IMR-90 (cell line): ENCODE measurements at regions not wholly inside any gene's neighbourhood (a gene's known extent, or its start where the extent isn't known, plus 50 kb on each side); places are given as distances from the start of the nearest gene placed in this dataset.

Experiments used
- ATAC-seq: fragments of 200-7000 bp; cut with Tn5 transposase; 2 replicates; pipeline ENCODE4 v1.9.1; 2020; ENCODE audit warnings: low read depth, mild to moderate bottlenecking, moderate library complexity
- BruUV-seq: library from RNA; stranded (reverse); fragments of 400-500 nt; replicated peaks from 2 replicates; lab custom pipeline; 2021; lab: Mats Ljungman, UMichigan
- CTCF ChIA-PET: fragments of 300-600 bp; formaldehyde crosslinking; extraction: SDS; loops from one replicate; lab custom pipeline; 2021; ENCODE audit warnings: antibody characterized with exemption; lab: Yijun Ruan, JAX
- POLR2A ChIA-PET: fragments of 300-600 bp; sonication (Branson Sonifier 250); formaldehyde crosslinking; loops from one replicate; lab custom pipeline; 2022; ENCODE audit warnings: antibody characterized with exemption; ENCODE audit not compliant: unreplicated experiment; lab: Charles Lee
- DNase-seq: peaks from one replicate; pipeline ENCODE4 v3.0.0; 2013
- H2AFZ ChIP-seq: replicated peaks from 2 replicates; pipeline ENCODE3; 2013; ENCODE audit warnings: low read length, mild to moderate bottlenecking; ENCODE audit not compliant: poor library complexity
- H2AK5ac ChIP-seq: 2 replicates; pipeline ENCODE4 v1.6.1; 2013; ENCODE audit warnings: low read depth, low read length, inconsistent platforms
- H2AK9ac ChIP-seq: replicated peaks from 2 replicates; pipeline ENCODE3; 2013; ENCODE audit warnings: mild to moderate bottlenecking, low read depth, low read length, moderate library complexity; ENCODE audit not compliant: poor library complexity
- H2BK120ac ChIP-seq: 2 replicates; pipeline ENCODE4 v1.6.1; 2013; ENCODE audit warnings: low read depth, low read length, inconsistent platforms
- H2BK15ac ChIP-seq: 3 replicates; pipeline ENCODE4 v1.6.1; 2013; ENCODE audit warnings: low read depth, low read length, inconsistent platforms
- H2BK20ac ChIP-seq: 2 replicates; pipeline ENCODE4 v1.6.1; 2013; ENCODE audit warnings: low read depth, mild to moderate bottlenecking, inconsistent platforms, low read length, moderate library complexity
- H2BK5ac ChIP-seq: 2 replicates; pipeline ENCODE4 v1.6.1; 2013; ENCODE audit warnings: mild to moderate bottlenecking, low read depth, low read length, inconsistent platforms; ENCODE audit not compliant: poor library complexity, severe bottlenecking
- H3K14ac ChIP-seq: replicated peaks from 2 replicates; pipeline ENCODE4 v1.6.1; 2013; ENCODE audit warnings: low read depth, low read length, inconsistent platforms
- H3K18ac ChIP-seq: 2 replicates; pipeline ENCODE4 v1.6.1; 2013; ENCODE audit warnings: low read depth, low read length, control low read depth
- H3K23ac ChIP-seq: 2 replicates; pipeline ENCODE4 v1.6.1; 2013; ENCODE audit warnings: low read depth, low read length, inconsistent platforms
- H3K27ac ChIP-seq: 2 replicates; pipeline ENCODE4 v1.5.1; 2013; ENCODE audit warnings: mild to moderate bottlenecking, control low read depth, low read length; ENCODE audit not compliant: insufficient read depth
- H3K27me3 ChIP-seq: 2 replicates; pipeline ENCODE4 v1.6.1; 2013; ENCODE audit warnings: low read length; ENCODE audit not compliant: control insufficient read depth, insufficient read depth
- H3K36me3 ChIP-seq: 2 replicates; pipeline ENCODE4 v1.6.1; 2013; ENCODE audit warnings: low read length, mixed read lengths; ENCODE audit not compliant: control insufficient read depth, insufficient read depth
- H3K4ac ChIP-seq: 2 replicates; pipeline ENCODE4 v1.6.1; 2013; ENCODE audit warnings: low read depth, low read length, inconsistent platforms
- H3K4me1 ChIP-seq: 2 replicates; pipeline ENCODE4 v1.6.1; 2013; ENCODE audit warnings: low read length, mixed read lengths; ENCODE audit not compliant: control insufficient read depth, insufficient read depth
- H3K4me2 ChIP-seq: 2 replicates; pipeline ENCODE4 v1.6.1; 2013; ENCODE audit warnings: low read depth, mild to moderate bottlenecking, control low read depth, low read length, moderate library complexity
- H3K4me3 ChIP-seq: 2 replicates; pipeline ENCODE4 v1.5.1; 2013; ENCODE audit warnings: low read depth, mild to moderate bottlenecking, control low read depth, low read length, moderate library complexity; ENCODE audit not compliant: insufficient read depth
- H3K56ac ChIP-seq: 2 replicates; pipeline ENCODE4 v1.6.1; 2013; ENCODE audit warnings: low read length, inconsistent platforms; ENCODE audit not compliant: insufficient read depth; ENCODE audit errors: extremely low read depth
- H3K79me1 ChIP-seq, 2 experiments: 2 replicates each; pipeline ENCODE4 v1.6.1; 2013; ENCODE audit warnings: low read length in 2 of 2, inconsistent platforms in 1 of 2, low read depth in 1 of 2
- H3K9ac ChIP-seq: 2 replicates; pipeline ENCODE4 v1.6.1; 2013; ENCODE audit warnings: low read depth, low read length, control low read depth
- H3K9me1 ChIP-seq: 2 replicates; pipeline ENCODE4 v1.6.1; 2013; ENCODE audit warnings: low read length, inconsistent platforms; ENCODE audit not compliant: insufficient read depth
- H3K9me3 ChIP-seq: 2 replicates; pipeline ENCODE4 v1.6.1; 2013; ENCODE audit warnings: low read length; ENCODE audit not compliant: control insufficient read depth, insufficient read depth
- H4K20me1 ChIP-seq: 2 replicates; pipeline ENCODE4 v1.6.1; 2013; ENCODE audit warnings: low read length, inconsistent platforms; ENCODE audit not compliant: insufficient read depth
- H4K5ac ChIP-seq: 2 replicates; pipeline ENCODE4 v1.6.1; 2013; ENCODE audit warnings: mild to moderate bottlenecking, low read depth, low read length, control low read depth
- H4K8ac ChIP-seq, 2 experiments: 2 replicates each; pipeline ENCODE4 v1.6.1; 2013; ENCODE audit warnings: low read depth in 2 of 2, low read length in 2 of 2, control low read depth in 1 of 2, inconsistent platforms in 1 of 2
- H4K91ac ChIP-seq: 2 replicates; pipeline ENCODE4 v1.6.1; 2013; ENCODE audit warnings: low read depth, low read length, inconsistent platforms; ENCODE audit not compliant: insufficient read depth
- BHLHE40 ChIP-seq: fragments of 150-350 bp; IDR thresholded peaks from 2 replicates; pipeline ENCODE4 v1.6.1; 2016; ENCODE audit warnings: mild to moderate bottlenecking, low read depth, low read length
- CEBPB ChIP-seq: IDR thresholded peaks from 2 replicates; pipeline ENCODE4 v1.6.1; 2012; ENCODE audit warnings: low read depth, low read length, improper control_type of control experiment
- CTCF ChIP-seq: conservative IDR thresholded peaks from 2 replicates; pipeline ENCODE4 v1.5.1; 2012; ENCODE audit warnings: mild to moderate bottlenecking, low read depth, low read length, improper control_type of control experiment
- ELK1 ChIP-seq: fragments of 150-350 bp; IDR thresholded peaks from 2 replicates; pipeline ENCODE4 v1.6.1; 2016; ENCODE audit warnings: low read depth, mild to moderate bottlenecking, low read length, moderate library complexity, borderline replicate concordance
- FOS ChIP-seq: fragments of 150-350 bp; IDR thresholded peaks from 2 replicates; pipeline ENCODE4 v1.6.1; 2016; ENCODE audit warnings: low read depth, low read length
- MAZ ChIP-seq: IDR thresholded peaks from 2 replicates; pipeline ENCODE4 v1.6.1; 2012; ENCODE audit warnings: low read depth, mild to moderate bottlenecking, low read length, improper control_type of control experiment, moderate library complexity, borderline replicate concordance
- MXI1 ChIP-seq: IDR thresholded peaks from 2 replicates; pipeline ENCODE4 v1.6.1; 2012; ENCODE audit warnings: low read depth, mild to moderate bottlenecking, low read length, moderate library complexity, borderline replicate concordance
- NFE2L2 ChIP-seq: fragments of 150-350 bp; IDR thresholded peaks from 2 replicates; pipeline ENCODE4 v1.6.1; 2016; ENCODE audit warnings: low read depth, mild to moderate bottlenecking, low read length
- POLR2A ChIP-seq: IDR thresholded peaks from 2 replicates; pipeline ENCODE4 v1.6.1; 2012; ENCODE audit warnings: mild to moderate bottlenecking, low read depth, low read length
- RAD21 ChIP-seq: IDR thresholded peaks from 2 replicates; pipeline ENCODE4 v1.6.1; 2012; ENCODE audit warnings: low read length, improper control_type of control experiment
- RCOR1 ChIP-seq: IDR thresholded peaks from 2 replicates; pipeline ENCODE4 v1.6.1; 2012; ENCODE audit warnings: mild to moderate bottlenecking, low read length, improper control_type of control experiment; ENCODE audit not compliant: insufficient replicate concordance
- RFX5 ChIP-seq: IDR thresholded peaks from 2 replicates; pipeline ENCODE4 v1.8.0; 2012; ENCODE audit warnings: low read depth, mild to moderate bottlenecking, low read length, moderate library complexity
- SMC3 ChIP-seq: fragments of 150-350 bp; IDR thresholded peaks from 2 replicates; pipeline ENCODE4 v1.6.1; 2016; ENCODE audit warnings: low read depth, mild to moderate bottlenecking, antibody characterized with exemption, low read length, moderate library complexity
- USF2 ChIP-seq: fragments of 150-350 bp; IDR thresholded peaks from 2 replicates; pipeline ENCODE4 v1.6.1; 2017; ENCODE audit warnings: mild to moderate bottlenecking, antibody characterized with exemption, low read length, low read depth
- WGBS, 2 experiments: methylation state at CpG; one replicate each; pipeline versions ENCODE4 v1.1.5 to v1.1.7; 2013; ENCODE audit warnings: missing lambda C conversion rate in 2 of 2; ENCODE audit not compliant: insufficient read length in 1 of 2; ENCODE audit errors: extremely low coverage in 2 of 2; 5-methylcytosine and 5-hydroxymethylcytosine counted together
- dilution Hi-C: fragments of 300-500 bp; cut with HindIII; formaldehyde crosslinking; loops from one replicate; pipeline ENCODE4 v1.14.3; 2018; ENCODE audit warnings: low sequenced_read_pairs; ENCODE audit not compliant: unreplicated experiment
- in situ Hi-C: fragments of 300-500 bp; cut with MboI; formaldehyde crosslinking; loops from 3 replicates; pipeline ENCODE4 v1.14.3; 2019; ENCODE audit warnings: low sequenced_read_pairs, inconsistent platforms, mixed read lengths
- intact Hi-C: fragments of 100-400 bp; cut with micrococcal nuclease; formaldehyde crosslinking; loops from 2 replicates; pipeline ENCODE4 v1.10.0; 2022

GRCh38 chr10:4226941-4227540 lies 442.0 kb upstream of the KLF6 start:
- dilution Hi-C loops (no loop called here), in situ Hi-C loops (no loop called here), intact Hi-C loops (no loop called here)
- no peak overlapping the region for H3K18ac ChIP-seq
- 96% methylated on average over 2 of the region's 4 CpGs; no CpG with 5 or more reads in 1 of the 2 experiments for WGBS, 2 experiments
- no peaks in the 10 kb centered on the region for H3K9me1 ChIP-seq
- no peaks in the 10 kb centered on the region for H3K9me3 ChIP-seq
- H4K20me1 ChIP-seq: no peaks in the 10 kb centered on the region
- ATAC-seq: no peak
- H2BK15ac ChIP-seq: no peak overlapping the region
- no peaks in the 10 kb centered on the region for H3K36me3 ChIP-seq
- H4K91ac ChIP-seq: no peak overlapping the region
- no peak overlapping the region for H3K14ac ChIP-seq
- H3K9ac ChIP-seq: no peak overlapping the region
- no peak overlapping the region for H3K4me3 ChIP-seq
- no peak overlapping the region for H2BK120ac ChIP-seq
- ChIA-PET CTCF (no interaction called here), POLR2A (interaction anchor here (0.6 kb wide), 1 partner anchor 442 kb away, joined by 3 read pairs; the partner anchor contains the start of gene KLF6)
- H2AK9ac ChIP-seq: no peak overlapping the region
- H3K27me3 ChIP-seq: no peaks in the 10 kb centered on the region
- no peak overlapping the region for H3K4ac ChIP-seq
- H2BK20ac ChIP-seq: no peak overlapping the region
- H3K4me2 ChIP-seq: no peak overlapping the region
- H3K56ac ChIP-seq: no peak overlapping the region
- no peak overlapping the region for H3K23ac ChIP-seq
- DNase-seq: no peak
- H3K4me1 ChIP-seq: no peaks in the 10 kb centered on the region
- BruUV-seq: no TSS peak
- H4K5ac ChIP-seq: no peak overlapping the region
- TF ChIP-seq RCOR1: no peak
- TF ChIP-seq USF2: no peak
- TF ChIP-seq CTCF: no peak
- no peak for TF ChIP-seq RAD21
- TF ChIP-seq RFX5: no peak
- TF ChIP-seq FOS: no peak
- TF ChIP-seq POLR2A: no peak
- no peak for TF ChIP-seq ELK1
- no peak for TF ChIP-seq BHLHE40
- TF ChIP-seq SMC3: no peak
- no peak for TF ChIP-seq CEBPB
- TF ChIP-seq NFE2L2: no peak
- no peak for TF ChIP-seq MXI1
- no peak for TF ChIP-seq MAZ
- H3K27ac ChIP-seq: no peak overlapping the region
- no peaks in the 10 kb centered on the region for H3K79me1 ChIP-seq
- H2AFZ ChIP-seq: no peak overlapping the region
- H4K8ac ChIP-seq: no peak overlapping the region
- H2AK5ac ChIP-seq: no peak overlapping the region
- no peak overlapping the region for H2BK5ac ChIP-seq
